GM19372 (cell line): ENCODE measurements at regions not wholly inside any gene's neighbourhood (a gene's known extent, or its start where the extent isn't known, plus 50 kb on each side); places are given as distances from the start of the nearest gene placed in this dataset.

ENCODE experiments used
- ATAC-seq: cut with Tn5 transposase; IDR thresholded peaks from one replicate; pipeline ENCODE4 v1.9.1; 2021; ENCODE audit warnings: mild to moderate bottlenecking, low read depth, moderate library complexity; ENCODE audit not compliant: unreplicated experiment

DNA sequence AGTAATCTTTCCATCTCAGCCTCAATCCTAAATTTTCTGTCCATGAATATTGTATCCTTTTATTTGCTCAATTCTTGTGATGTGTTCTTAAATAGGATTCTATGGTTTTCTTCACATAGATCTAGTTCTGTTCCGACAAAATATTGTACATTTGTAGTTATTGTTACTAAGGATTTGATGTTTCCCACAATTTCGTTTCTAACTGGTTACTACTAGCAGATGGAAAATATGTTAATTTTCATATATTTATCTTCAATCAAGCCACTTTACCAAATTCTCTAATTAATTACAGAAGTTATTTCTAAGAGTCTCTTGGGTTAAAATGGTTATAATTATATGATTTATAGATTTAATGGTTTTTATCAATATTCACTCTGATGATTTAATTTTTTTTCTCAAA, 60.3 kb downstream of the SEC61B start:
- ATAC-seq = no peak

- ATAC-seq = no peak
Observed at GRCh38 chr9:99285965-99286364, 63.9 kb downstream of the SEC61B start.

GRCh38 chr9:99286536-99286935, 64.5 kb downstream of the SEC61B start:
- no peak for ATAC-seq

DNA sequence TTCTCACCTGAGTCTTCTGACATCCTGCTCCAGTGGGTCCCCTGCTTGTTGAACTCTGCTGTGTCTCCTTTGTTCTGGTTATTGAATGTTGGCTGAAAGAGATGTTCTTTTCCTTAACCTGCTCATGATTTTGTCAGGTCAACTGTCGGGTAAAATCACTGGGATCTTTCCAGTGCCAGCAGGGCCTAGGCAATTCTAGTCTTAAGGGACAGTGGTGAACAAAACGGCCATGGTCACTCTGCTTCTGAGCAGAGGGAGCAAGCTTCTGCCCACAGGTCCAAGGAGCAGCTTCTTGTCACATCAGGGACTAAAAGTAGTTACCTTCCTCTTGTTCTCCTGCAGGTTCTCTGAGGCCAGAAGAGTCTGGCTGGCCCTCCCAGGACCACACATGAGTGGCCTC, 65.6 kb downstream of the SEC61B start:
- ATAC-seq = no peak

GRCh38 chr9:99288830-99289229, 66.7 kb downstream of the SEC61B start:
- no peak for ATAC-seq

- no peak for ATAC-seq
Observed at GRCh38 chr9:99294850-99295461, 72.9 kb downstream of the SEC61B start.

- ATAC-seq = no peak
Observed at GRCh38 chr9:99296291-99296951, 74.3 kb downstream of the SEC61B start.

DNA sequence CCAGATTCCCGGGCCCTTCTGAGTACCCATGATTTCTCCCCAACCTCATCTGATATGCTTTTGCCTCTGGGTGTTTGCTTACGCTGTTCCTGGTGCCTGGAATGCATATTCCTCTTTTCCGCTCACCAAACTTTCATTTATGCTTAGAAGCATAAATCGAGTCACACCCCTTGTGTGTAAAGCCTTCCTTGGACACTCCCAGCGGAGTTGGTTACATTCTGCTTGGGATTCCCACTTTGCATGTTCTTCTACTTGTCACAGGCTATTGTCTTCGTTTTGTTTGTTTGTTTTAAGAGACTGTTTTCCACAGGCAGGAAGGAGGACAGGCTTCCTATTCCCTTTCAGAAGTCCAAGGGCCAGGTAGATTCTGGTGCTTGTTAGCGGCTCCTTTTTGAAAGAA, 76.5 kb downstream of the SEC61B start:
- ATAC-seq = no peak

DNA sequence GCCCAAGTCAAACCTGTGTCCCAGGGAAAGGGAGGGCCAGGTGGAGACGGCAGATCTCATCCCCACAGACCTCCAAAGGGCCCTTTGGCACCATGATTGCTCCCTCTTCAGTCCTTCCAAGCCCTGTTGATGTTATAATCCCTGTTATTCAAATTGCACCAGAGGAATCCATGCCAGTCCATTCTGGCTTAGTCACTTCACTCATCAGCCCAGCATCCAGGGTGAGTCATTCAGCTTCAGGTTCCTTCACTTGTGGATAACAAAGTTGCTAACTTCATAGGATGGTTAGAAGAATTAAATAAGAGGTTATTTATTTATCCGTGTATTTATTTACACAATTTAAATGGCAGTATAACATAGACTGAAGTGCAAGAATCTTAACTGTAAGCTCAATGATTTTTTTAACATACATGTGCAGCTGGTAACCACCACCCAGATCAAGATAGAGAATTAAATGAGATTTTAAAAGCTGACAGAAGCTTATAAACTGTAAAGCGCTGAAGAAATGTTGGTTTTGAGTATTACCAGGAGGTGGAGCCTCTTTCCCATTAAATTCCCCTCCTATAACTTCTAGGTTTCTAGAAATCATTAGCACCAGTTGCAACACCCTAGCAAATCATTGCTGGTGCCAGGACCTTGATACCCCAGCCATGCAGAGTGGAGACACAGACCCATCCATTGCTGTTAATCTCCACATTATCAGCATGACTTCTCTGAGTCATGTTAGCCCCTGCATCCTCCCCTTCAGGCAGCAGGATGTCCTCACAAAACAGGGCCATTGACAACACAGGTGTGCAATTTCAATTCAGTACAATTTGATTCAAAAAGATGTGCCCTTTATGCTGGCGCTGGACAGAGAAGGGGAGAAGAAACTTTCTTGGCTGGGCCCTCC, 77.4 kb downstream of the SEC61B start:
- no peak for ATAC-seq

DNA sequence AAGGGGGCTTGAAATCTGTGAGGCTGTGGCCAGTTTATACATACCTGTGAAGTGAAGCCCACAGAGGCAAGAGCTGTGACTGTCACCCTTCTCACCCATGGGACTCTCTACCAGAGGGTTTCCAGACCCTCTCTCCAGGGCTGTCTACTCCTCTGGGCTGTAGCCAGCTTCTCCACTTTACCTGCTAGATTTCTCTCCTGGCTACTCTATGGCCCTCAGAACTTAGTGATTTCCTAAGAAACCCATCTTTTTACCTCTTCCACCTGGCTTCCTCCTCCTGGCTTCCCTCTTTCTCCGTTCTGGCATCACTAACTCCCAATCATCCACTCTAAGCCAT, 78.0 kb downstream of the SEC61B start:
- no peak for ATAC-seq

DNA sequence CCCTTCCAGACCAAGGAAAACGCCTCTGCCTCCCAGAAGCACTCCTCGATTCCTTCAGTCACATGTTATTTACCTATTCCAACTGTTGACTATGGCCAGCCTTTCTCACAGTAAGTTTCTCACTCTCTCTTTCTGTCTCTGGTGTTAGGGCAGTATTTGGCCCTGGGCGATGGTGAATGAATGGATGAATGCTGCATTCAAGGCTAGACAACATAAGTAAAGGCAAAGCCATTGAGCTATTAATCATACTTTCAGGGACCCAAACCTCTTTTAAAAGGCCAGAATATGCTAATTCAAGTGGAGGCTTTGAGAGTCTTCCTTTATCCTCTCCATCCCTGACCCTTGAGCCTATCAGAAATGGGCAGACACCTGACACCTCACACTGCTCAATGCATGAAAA, 78.5 kb downstream of the SEC61B start:
- ATAC-seq = no peak

DNA sequence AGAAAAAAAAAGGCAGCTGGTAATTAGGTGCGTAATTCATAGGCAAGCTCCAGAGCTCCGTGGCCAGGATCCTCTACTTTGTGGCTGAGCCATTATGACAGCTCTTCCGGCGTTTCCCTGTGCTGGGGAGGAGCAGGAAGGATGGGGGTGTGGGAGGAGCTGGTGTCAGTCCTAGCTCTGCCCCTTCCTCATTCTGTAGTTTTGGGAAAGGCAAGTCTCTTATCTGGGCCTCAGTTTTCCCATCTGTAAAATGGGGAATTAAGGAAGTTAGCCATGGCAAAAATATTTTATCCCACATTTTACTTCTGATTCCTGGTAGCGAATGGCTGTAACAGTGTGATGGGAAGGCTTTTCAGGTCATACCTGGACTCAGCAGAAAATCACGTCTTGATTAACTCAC, 81.1 kb downstream of the SEC61B start:
- no peak for ATAC-seq

DNA sequence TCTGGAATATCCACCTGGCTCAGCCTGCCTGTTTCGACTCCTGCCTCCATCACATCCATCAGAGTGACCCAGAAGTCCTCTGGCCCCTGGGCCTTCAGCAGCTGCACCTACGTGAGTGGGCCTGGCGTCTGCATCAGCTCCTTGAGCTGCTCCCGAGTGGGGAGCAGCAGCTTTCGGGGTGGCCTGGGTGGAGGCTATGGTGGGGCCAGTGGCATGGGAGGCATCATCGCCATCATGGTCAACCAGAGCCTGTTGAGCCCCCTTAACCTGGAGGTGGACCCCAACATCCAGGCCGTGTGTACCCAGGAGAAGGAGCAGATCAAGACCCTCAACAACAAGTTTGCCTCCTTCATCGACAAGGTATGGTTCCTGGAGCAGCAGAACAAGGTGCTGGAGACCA, 83.0 kb downstream of the SEC61B start:
- no peak for ATAC-seq

DNA sequence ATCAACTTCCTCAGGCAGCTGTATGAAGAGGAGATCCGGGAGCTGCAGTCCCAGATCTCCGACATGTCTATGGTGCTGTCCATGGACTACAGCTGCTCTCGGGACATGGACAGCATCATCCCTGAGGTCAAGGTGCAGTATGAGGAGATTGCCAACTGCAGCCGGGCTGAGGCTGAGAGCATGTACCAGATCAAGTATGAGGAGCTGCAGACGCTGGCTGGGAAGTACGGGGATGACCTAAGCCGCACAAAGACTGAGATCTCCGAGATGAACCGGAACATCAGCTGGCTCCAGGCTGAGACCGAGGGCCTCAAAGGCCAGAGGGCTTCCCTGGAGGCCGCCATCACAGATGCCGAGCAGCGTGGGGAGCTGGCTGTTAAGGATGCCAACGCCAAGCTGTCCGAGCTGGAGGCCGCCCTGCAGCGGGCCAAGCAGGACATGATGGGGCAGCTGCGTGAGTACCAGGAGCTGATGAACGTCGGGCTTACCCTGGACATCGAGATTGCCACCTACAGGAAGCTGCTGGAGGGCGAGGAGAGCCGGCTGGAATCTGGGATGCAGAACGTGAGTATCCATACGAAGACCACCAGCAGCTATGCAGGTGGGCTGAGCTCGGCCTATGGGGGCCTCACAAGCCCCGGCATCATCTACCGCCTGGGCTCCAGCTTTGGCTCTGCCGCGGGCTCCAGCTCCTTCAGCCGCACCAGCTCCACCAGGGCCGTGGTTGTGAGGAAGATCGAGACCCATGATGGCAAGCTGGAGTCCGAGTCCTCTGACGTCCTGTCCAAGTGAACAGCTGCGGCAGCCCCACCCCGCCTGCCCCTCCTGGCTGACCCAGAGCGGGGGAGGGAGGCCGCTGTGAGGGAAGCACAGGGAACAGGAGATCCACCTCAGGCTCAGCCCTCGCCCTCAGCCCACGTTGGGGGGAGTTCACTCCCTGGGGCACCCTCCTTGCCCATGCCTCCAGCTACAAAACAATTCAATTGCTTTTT, 84.0 kb downstream of the SEC61B start:
- no peak for ATAC-seq

DNA sequence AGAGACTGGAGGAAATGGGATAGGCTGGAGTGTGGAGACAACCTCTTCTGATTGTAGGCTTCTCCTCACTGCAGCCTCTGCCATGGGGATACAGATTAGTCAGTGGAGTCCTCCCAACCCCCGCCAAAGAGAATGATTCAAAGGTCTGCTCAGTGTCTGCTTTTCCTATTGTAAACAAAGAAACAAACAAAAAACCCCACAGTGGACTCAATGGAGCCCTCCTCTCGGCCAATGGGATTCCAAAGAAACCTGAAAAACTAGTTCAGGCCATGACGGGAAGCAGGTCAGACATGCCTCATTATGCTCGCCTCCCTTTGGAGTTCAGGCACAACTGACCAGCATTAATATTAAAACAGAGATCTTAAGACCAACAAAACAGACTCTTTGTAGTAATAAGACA, 85.8 kb downstream of the SEC61B start:
- no peak for ATAC-seq

GRCh38 chr9:99309141-99309939, 87.3 kb downstream of the SEC61B start:
- no peak for ATAC-seq

- no peak for ATAC-seq
Observed at GRCh38 chr9:99312736-99313135, 90.7 kb downstream of the SEC61B start.

GRCh38 chr9:99319048-99319447, 97.0 kb downstream of the SEC61B start:
- ATAC-seq = no peak

- ATAC-seq = no peak
Observed at GRCh38 chr9:99322299-99322698, 100.2 kb downstream of the SEC61B start.
